ENCODE measurements at regions not wholly inside any gene's neighbourhood (a gene's known extent, or its start where the extent isn't known, plus 50 kb on each side); places are given as distances from the start of the nearest gene placed in this dataset.
"Not testable (repeated sequence)": the region's sequence is repeated elsewhere in the genome, so short reads cannot be mapped to it uniquely, and the experiment has no call there.

- DNase-seq = no peak
These were observed 331.5 kb upstream of the CNTNAP2 start for GRCh38 chr7:145784809-145785780.

- not testable (repeated sequence) for DNase-seq
These were observed 335.2 kb upstream of the CNTNAP2 start for GRCh38 chr7:145781388-145781787.

GRCh38 chr7:145779140-145779539 is 337.5 kb upstream of the CNTNAP2 start:
- DNase-seq = no peak

- no peak for DNase-seq
These were observed 341.8 kb upstream of the CNTNAP2 start for GRCh38 chr7:145774777-145775176.

GRCh38 chr7:145753004-145753403 is 363.6 kb upstream of the CNTNAP2 start:
- no peak for DNase-seq

GRCh38 chr7:145737617-145738016 is 379.0 kb upstream of the CNTNAP2 start:
- no peak for DNase-seq

GRCh38 chr7:145735061-145735460 is 381.5 kb upstream of the CNTNAP2 start:
- no peak for DNase-seq

- no peak for DNase-seq
These were observed 384.1 kb upstream of the CNTNAP2 start for GRCh38 chr7:145732521-145732920.

GRCh38 chr7:145729691-145730090 is 386.9 kb upstream of the CNTNAP2 start:
- DNase-seq = no peak

GRCh38 chr7:145718129-145718528 is 398.5 kb upstream of the CNTNAP2 start:
- DNase-seq = no peak

GRCh38 chr7:145700488-145700887 is 416.1 kb upstream of the CNTNAP2 start:
- no peak for DNase-seq

GRCh38 chr7:145698526-145699262 is 417.9 kb upstream of the CNTNAP2 start:
- no peak for DNase-seq

- not testable (repeated sequence) for DNase-seq
These were observed 419.0 kb upstream of the CNTNAP2 start for GRCh38 chr7:145697412-145698107.

GRCh38 chr7:145696071-145696470 is 420.5 kb upstream of the CNTNAP2 start:
- DNase-seq = no peak

GRCh38 chr7:145692237-145692950 is 424.2 kb upstream of the CNTNAP2 start:
- no peak for DNase-seq

GRCh38 chr7:145691377-145691914 is 425.2 kb upstream of the CNTNAP2 start:
- DNase-seq = no peak

- no peak for DNase-seq
These were observed 435.0 kb upstream of the CNTNAP2 start for GRCh38 chr7:145681646-145682045.

GRCh38 chr7:145681159-145681558 is 435.4 kb upstream of the CNTNAP2 start:
- no peak for DNase-seq

- no peak for DNase-seq
These were observed 450.9 kb upstream of the CNTNAP2 start for GRCh38 chr7:145665499-145666258.

GRCh38 chr7:145655666-145656065 is 460.9 kb upstream of the CNTNAP2 start:
- no peak for DNase-seq

- no peak for DNase-seq
These were observed 471.5 kb upstream of the CNTNAP2 start for GRCh38 chr7:145645135-145645515.
